ENCODE measurements at regions not wholly inside any gene's neighbourhood (a gene's known extent, or its start where the extent isn't known, plus 50 kb on each side); places are given as distances from the start of the nearest gene placed in this dataset.
"Not testable (repeated sequence)": the region's sequence is repeated elsewhere in the genome, so short reads cannot be mapped to it uniquely, and the experiment has no call there.

GRCh38 chr14:105903971-105904370 lies 377.6 kb downstream of the TMEM121 start:
- DNase-seq (ENCODE audit: low read depth in 4 of 4, low spot score in 3 of 4): no peak

GRCh38 chr14:105904379-105904778 lies 378.0 kb downstream of the TMEM121 start:
- DNase-seq (ENCODE audit: low read depth in 4 of 4, low spot score in 3 of 4): no peak

GRCh38 chr14:105905456-105905855 lies 379.1 kb downstream of the TMEM121 start:
- no peak for DNase-seq (ENCODE audit: low read depth in 4 of 4, low spot score in 3 of 4)

- DNase-seq (ENCODE audit: low read depth in 4 of 4, low spot score in 3 of 4): no peak
Observed at GRCh38 chr14:105907276-105907675, 380.9 kb downstream of the TMEM121 start.

- no peak for DNase-seq (ENCODE audit: low read depth in 4 of 4, low spot score in 3 of 4)
Observed at GRCh38 chr14:105908006-105908405, 381.6 kb downstream of the TMEM121 start.

GRCh38 chr14:105908481-105908911 lies 382.1 kb downstream of the TMEM121 start:
- no peak for DNase-seq (ENCODE audit: low read depth in 4 of 4, low spot score in 3 of 4)

- DNase-seq (ENCODE audit: low read depth in 4 of 4, low spot score in 3 of 4): no peak
Observed at GRCh38 chr14:105909046-105909827, 382.9 kb downstream of the TMEM121 start.

- DNase-seq (ENCODE audit: low read depth in 4 of 4, low spot score in 3 of 4): not testable (repeated sequence)
Observed at GRCh38 chr14:105909828-105910120, 383.4 kb downstream of the TMEM121 start.

GRCh38 chr14:105910426-105910825 lies 384.0 kb downstream of the TMEM121 start:
- no peak for DNase-seq (ENCODE audit: low read depth in 4 of 4, low spot score in 3 of 4)

- DNase-seq (ENCODE audit: low read depth in 4 of 4, low spot score in 3 of 4): no peak
Observed at GRCh38 chr14:105911006-105911847, 384.8 kb downstream of the TMEM121 start.

GRCh38 chr14:105911848-105912292 lies 385.5 kb downstream of the TMEM121 start:
- DNase-seq (ENCODE audit: low read depth in 4 of 4, low spot score in 3 of 4): not testable (repeated sequence)

GRCh38 chr14:105912641-105913180 lies 386.3 kb downstream of the TMEM121 start:
- no peak for DNase-seq (ENCODE audit: low read depth in 4 of 4, low spot score in 3 of 4)

GRCh38 chr14:105913221-105913620 lies 386.8 kb downstream of the TMEM121 start:
- DNase-seq (ENCODE audit: low read depth in 4 of 4, low spot score in 3 of 4): no peak

GRCh38 chr14:105913861-105914260 lies 387.5 kb downstream of the TMEM121 start:
- no peak for DNase-seq (ENCODE audit: low read depth in 4 of 4, low spot score in 3 of 4)

GRCh38 chr14:105914281-105914680 lies 387.9 kb downstream of the TMEM121 start:
- not testable (repeated sequence) for DNase-seq (ENCODE audit: low read depth in 4 of 4, low spot score in 3 of 4)

GRCh38 chr14:105914738-105915385 lies 388.5 kb downstream of the TMEM121 start:
- no peak for DNase-seq (ENCODE audit: low read depth in 4 of 4, low spot score in 3 of 4)

- not testable (repeated sequence) for DNase-seq (ENCODE audit: low read depth in 4 of 4, low spot score in 3 of 4)
Observed at GRCh38 chr14:105915546-105915945, 389.2 kb downstream of the TMEM121 start.

- DNase-seq (ENCODE audit: low read depth in 4 of 4, low spot score in 3 of 4): not testable (repeated sequence)
Observed at GRCh38 chr14:105917136-105917932, 391.0 kb downstream of the TMEM121 start.

GRCh38 chr14:105917933-105918436 lies 391.6 kb downstream of the TMEM121 start:
- DNase-seq (ENCODE audit: low read depth in 4 of 4, low spot score in 3 of 4): no peak
